ENCODE measurements at regions not wholly inside any gene's neighbourhood (a gene's known extent, or its start where the extent isn't known, plus 50 kb on each side); places are given as distances from the start of the nearest gene placed in this dataset.

- no peaks in the 10 kb centered on the region for H3K36me3 ChIP-seq (ENCODE audit: low read length)
- TF ChIP-seq CTCF (IDR thresholded peaks at IDR 0.05; ENCODE audit: insufficient read depth, low read length, poor library complexity, severe bottlenecking): no peak
- TF ChIP-seq EZH2phosphoT487 (conservative IDR thresholded peaks at IDR 0.05; ENCODE audit: low read length): no peak
- no peak overlapping the region for H2AFZ ChIP-seq (ENCODE audit: low read depth, low read length, severe bottlenecking)
These were observed 437.4 kb upstream of the MIR17HG start for GRCh38 chr13:90910018-90910639.

GRCh38 chr13:90912247-90912646 lies 435.2 kb upstream of the MIR17HG start:
- Histone ChIP-seq H3F3A (ENCODE audit: insufficient read depth) (no peaks in the 10 kb centered on the region), H3K9me2 (replicated peaks; ENCODE audit: insufficient read depth, low read length) (no peaks in the 10 kb centered on the region), H3K4me2 (ENCODE audit: low read depth, low read length, poor library complexity, severe bottlenecking) (no peak overlapping the region), H3K4me3 (ENCODE audit: insufficient read depth, low read length, poor library complexity, severe bottlenecking) (no peak overlapping the region), H3K79me2 (ENCODE audit: insufficient read depth, low read length) (no peaks in the 10 kb centered on the region), H3K27me3 (ENCODE audit: low read length) (no peaks in the 10 kb centered on the region), H3K27ac (ENCODE audit: low read depth, low read length) (no peak overlapping the region), H2AFZ (ENCODE audit: low read depth, low read length, severe bottlenecking) (no peak overlapping the region), H4K20me1 (ENCODE audit: low read depth, low read length) (no peaks in the 10 kb centered on the region), H3K9ac (ENCODE audit: low read length) (no peak overlapping the region), H3K9me3 (ENCODE audit: insufficient read depth, low read length) (no peaks in the 10 kb centered on the region), H3K36me3 (ENCODE audit: low read length) (no peaks in the 10 kb centered on the region)
- TF ChIP-seq EZH2phosphoT487 (conservative IDR thresholded peaks at IDR 0.05; ENCODE audit: low read length): no peak
- TF ChIP-seq CTCF (IDR thresholded peaks at IDR 0.05; ENCODE audit: insufficient read depth, low read length, poor library complexity, severe bottlenecking): no peak

More at GRCh38 chr13:90910018-90910639, 437.4 kb upstream of the MIR17HG start:
- H3K27me3 ChIP-seq (ENCODE audit: low read length): no peaks in the 10 kb centered on the region
- H3K27ac ChIP-seq (ENCODE audit: low read depth, low read length): no peak overlapping the region
- no peak overlapping the region for H3K9ac ChIP-seq (ENCODE audit: low read length)
- no peaks in the 10 kb centered on the region for H4K20me1 ChIP-seq (ENCODE audit: low read depth, low read length)
- no peaks in the 10 kb centered on the region for H3K9me2 ChIP-seq (replicated peaks; ENCODE audit: insufficient read depth, low read length)
- H3F3A ChIP-seq (ENCODE audit: insufficient read depth): no peaks in the 10 kb centered on the region
- no peaks in the 10 kb centered on the region for H3K9me3 ChIP-seq (ENCODE audit: insufficient read depth, low read length)
- no peak overlapping the region for H3K4me2 ChIP-seq (ENCODE audit: low read depth, low read length, poor library complexity, severe bottlenecking)
- no peak overlapping the region for H3K4me3 ChIP-seq (ENCODE audit: insufficient read depth, low read length, poor library complexity, severe bottlenecking)
- no peaks in the 10 kb centered on the region for H3K79me2 ChIP-seq (ENCODE audit: insufficient read depth, low read length)

GRCh38 chr13:90918536-90918935 lies 429.0 kb upstream of the MIR17HG start:
- H3K9ac ChIP-seq (ENCODE audit: low read length): no peak overlapping the region
- H4K20me1 ChIP-seq (ENCODE audit: low read depth, low read length): no peaks in the 10 kb centered on the region
- no peak overlapping the region for H3K27ac ChIP-seq (ENCODE audit: low read depth, low read length)
- H3K9me2 ChIP-seq (replicated peaks; ENCODE audit: insufficient read depth, low read length): no peaks in the 10 kb centered on the region
- no peaks in the 10 kb centered on the region for H3F3A ChIP-seq (ENCODE audit: insufficient read depth)
- no peaks in the 10 kb centered on the region for H3K36me3 ChIP-seq (ENCODE audit: low read length)
- no peaks in the 10 kb centered on the region for H3K79me2 ChIP-seq (ENCODE audit: insufficient read depth, low read length)
- H3K4me2 ChIP-seq (ENCODE audit: low read depth, low read length, poor library complexity, severe bottlenecking): no peak overlapping the region
- no peak for TF ChIP-seq EZH2phosphoT487 (conservative IDR thresholded peaks at IDR 0.05; ENCODE audit: low read length)
- TF ChIP-seq CTCF (IDR thresholded peaks at IDR 0.05; ENCODE audit: insufficient read depth, low read length, poor library complexity, severe bottlenecking): no peak
- H3K4me3 ChIP-seq (ENCODE audit: insufficient read depth, low read length, poor library complexity, severe bottlenecking): no peak overlapping the region
- H3K27me3 ChIP-seq (ENCODE audit: low read length): no peaks in the 10 kb centered on the region
- no peak overlapping the region for H2AFZ ChIP-seq (ENCODE audit: low read depth, low read length, severe bottlenecking)
- H3K9me3 ChIP-seq (ENCODE audit: insufficient read depth, low read length): no peaks in the 10 kb centered on the region
